ENCODE measurements at regions not wholly inside any gene's neighbourhood (a gene's known extent, or its start where the extent isn't known, plus 50 kb on each side); places are given as distances from the start of the nearest gene placed in this dataset.

DNA sequence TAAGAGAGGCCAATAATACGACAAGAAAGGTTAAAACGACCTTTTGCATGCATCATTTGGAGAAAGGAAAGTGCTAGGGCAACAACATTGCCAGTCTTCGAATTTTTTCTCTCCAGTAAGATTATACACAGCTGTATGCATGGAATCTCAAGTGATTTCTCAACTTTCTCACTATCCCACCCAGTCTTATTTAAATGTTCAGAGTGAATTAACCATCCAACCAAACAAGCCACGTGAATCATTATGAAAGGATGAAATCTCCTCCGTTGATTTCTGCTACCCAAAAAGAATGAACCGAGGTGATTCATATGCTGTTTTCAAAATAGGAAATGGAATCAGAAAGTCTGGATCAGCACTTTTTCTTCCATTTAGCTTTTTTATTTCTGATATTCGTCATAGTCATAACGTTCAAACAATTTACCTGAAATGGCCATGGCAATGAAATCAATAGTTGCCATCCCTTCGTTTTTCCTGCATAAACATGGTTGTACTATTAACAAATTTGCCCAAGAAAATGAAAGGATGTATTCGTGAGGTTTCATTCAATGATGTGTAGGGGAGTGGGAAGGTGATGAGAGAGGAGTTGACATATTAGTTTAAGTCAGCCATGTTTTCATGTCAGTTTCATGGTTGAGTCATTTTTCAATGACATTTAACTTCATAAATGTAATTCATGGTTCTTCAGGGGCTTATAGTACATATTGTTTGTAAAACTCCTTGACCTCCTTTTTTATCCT, 170.9 kb upstream of the WWC1 start:
- no peaks in the 10 kb centered on the region for H3K9me3 ChIP-seq (ENCODE audit: control insufficient read depth in 5 of 5, low read length in 5 of 5)
- H3K4me3 ChIP-seq (ENCODE audit: low read depth in 1 of 5, low read length in 5 of 5) = no peak overlapping the region
- H3K4me1 ChIP-seq (ENCODE audit: control insufficient read depth in 5 of 5, insufficient read depth in 5 of 5, low read length in 5 of 5) = peaks cover 0 to 14% (median 0%) of the 10 kb centered on the region in 5 donors
- H3K27ac ChIP-seq (ENCODE audit: low read depth, low read length) = no peak overlapping the region
- no peaks in the 10 kb centered on the region for H3K36me3 ChIP-seq (ENCODE audit: control insufficient read depth in 5 of 5, insufficient read depth in 5 of 5, low read length in 5 of 5)
- no peaks in the 10 kb centered on the region for H3K27me3 ChIP-seq (ENCODE audit: control insufficient read depth in 5 of 5, insufficient read depth in 4 of 5, low read length in 5 of 5)
- H3K9ac ChIP-seq (ENCODE audit: low read length in 5 of 5) = no peak overlapping the region

DNA sequence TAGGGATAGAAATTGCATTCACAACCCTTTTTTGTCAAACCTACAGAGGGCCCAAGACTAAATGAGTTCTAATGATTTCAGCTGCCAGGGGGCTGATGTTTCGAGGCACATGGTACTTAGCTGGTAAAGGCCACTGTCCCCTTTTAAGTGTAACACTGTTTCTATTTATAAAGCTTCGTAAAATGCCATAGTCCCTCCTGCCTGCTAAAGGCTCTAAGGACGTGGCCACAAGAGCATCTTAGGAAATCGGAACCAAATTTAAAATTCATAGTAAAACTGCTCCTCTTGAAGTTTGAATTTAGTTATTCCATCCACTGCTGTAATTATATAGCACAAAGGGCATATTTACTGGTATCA, 170.3 kb upstream of the WWC1 start:
- Histone ChIP-seq H3K36me3 (ENCODE audit: control insufficient read depth in 5 of 5, insufficient read depth in 5 of 5, low read length in 5 of 5) (no peaks in the 10 kb centered on the region), H3K27ac (ENCODE audit: low read depth, low read length) (no peak overlapping the region), H3K9me3 (ENCODE audit: control insufficient read depth in 5 of 5, low read length in 5 of 5) (no peaks in the 10 kb centered on the region)

DNA sequence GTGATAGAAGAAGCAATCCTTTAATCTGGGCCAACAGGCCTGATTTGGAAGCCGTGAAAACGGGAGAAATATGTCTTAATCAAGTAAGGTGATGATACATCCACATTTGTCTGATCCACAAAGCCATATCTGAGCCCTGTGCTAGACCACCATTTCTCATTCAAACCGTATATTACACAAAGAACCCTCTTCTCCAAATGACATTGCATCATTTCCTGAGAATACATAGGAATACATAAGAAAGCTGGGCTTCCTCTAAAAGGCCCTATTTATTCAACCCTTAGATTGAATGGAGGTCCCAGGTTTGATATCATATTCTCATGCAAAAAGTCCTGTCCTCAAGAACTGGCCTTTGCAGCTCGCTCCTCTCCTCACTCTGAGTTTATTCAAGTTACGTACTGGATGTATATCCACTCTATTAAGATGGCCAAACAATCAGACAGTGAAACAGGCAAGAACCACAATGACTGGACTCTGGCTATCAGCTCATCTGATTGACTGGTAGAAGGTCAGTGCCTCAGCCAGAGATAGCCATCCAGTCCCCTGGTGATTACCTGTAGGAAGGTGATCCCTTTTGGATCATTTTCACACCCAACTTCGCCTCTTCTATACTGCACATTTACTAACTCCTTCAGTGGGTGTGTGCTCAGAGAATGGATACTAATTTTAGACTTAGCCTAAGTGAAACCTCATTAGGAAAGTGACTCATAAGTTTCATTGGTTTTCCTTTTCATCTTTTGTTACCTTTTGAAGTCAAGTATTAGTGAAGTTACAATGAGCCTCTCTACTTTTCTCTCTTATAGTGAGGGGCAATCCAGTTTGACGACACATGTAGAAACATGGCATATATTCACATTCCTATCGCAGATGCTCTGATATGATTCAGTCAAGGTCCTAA, 167.6 kb upstream of the WWC1 start:
- no peaks in the 10 kb centered on the region for H3K36me3 ChIP-seq (ENCODE audit: control insufficient read depth in 5 of 5, insufficient read depth in 5 of 5, low read length in 5 of 5)
- peaks cover 0 to 4% (median 0%) of the 10 kb centered on the region in 5 donors for H3K4me1 ChIP-seq (ENCODE audit: control insufficient read depth in 5 of 5, insufficient read depth in 5 of 5, low read length in 5 of 5)
- no peak overlapping the region for H3K27ac ChIP-seq (ENCODE audit: low read depth, low read length)
- H3K9ac ChIP-seq (ENCODE audit: low read length in 5 of 5) = no peak overlapping the region
- H3K4me3 ChIP-seq (ENCODE audit: low read depth in 1 of 5, low read length in 5 of 5) = no peak overlapping the region
- H3K9me3 ChIP-seq (ENCODE audit: control insufficient read depth in 5 of 5, low read length in 5 of 5) = no peaks in the 10 kb centered on the region
- H3K27me3 ChIP-seq (ENCODE audit: control insufficient read depth in 5 of 5, insufficient read depth in 4 of 5, low read length in 5 of 5) = no peaks in the 10 kb centered on the region

More for the DNA sequence above, 170.3 kb upstream of the WWC1 start:
- no peak overlapping the region for H3K4me3 ChIP-seq (ENCODE audit: low read depth in 1 of 5, low read length in 5 of 5)
- peaks cover 0 to 14% (median 0%) of the 10 kb centered on the region in 5 donors for H3K4me1 ChIP-seq (ENCODE audit: control insufficient read depth in 5 of 5, insufficient read depth in 5 of 5, low read length in 5 of 5)
- H3K9ac ChIP-seq (ENCODE audit: low read length in 5 of 5) = no peak overlapping the region
- H3K27me3 ChIP-seq (ENCODE audit: control insufficient read depth in 5 of 5, insufficient read depth in 4 of 5, low read length in 5 of 5) = no peaks in the 10 kb centered on the region

DNA sequence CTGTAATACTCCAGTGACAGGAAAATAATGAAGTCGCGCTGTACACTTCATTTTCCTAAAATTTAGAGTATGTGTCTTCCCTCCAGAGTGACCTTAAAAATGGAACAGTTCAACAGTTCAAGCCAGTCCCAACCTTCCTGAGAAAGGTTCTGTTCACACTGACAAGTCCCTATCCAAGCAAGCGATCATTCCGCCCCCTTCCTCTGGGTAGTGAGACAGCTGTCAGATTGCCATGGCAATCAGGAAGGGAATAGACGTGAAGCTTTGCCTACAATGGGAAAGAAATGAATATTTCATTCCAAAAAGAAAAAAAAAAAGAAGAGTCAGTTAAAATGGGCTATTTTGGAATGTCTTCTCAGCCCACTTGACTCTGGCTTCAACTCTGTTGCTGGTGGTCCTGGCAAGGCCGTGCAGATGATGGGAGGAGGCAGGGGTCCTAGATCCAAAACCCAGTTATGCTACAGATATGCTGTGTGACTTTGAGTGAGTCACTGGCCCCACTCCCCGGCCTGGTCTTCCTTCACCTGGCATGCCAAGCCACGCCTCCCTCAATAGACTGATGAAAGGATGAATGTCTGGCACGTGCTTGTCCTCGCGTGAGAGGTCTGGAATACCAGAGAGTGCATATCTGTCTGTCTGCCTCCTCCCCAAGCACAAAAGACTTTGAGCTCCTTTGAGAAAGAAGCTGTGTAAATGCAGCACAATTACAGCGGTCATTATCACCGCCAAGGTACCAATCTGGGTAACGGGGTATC, 165.8 kb upstream of the WWC1 start:
- H3K27ac ChIP-seq (ENCODE audit: low read depth, low read length) = no peak overlapping the region
- no peaks in the 10 kb centered on the region for H3K9me3 ChIP-seq (ENCODE audit: control insufficient read depth in 5 of 5, low read length in 5 of 5)
- no peak overlapping the region for H3K4me3 ChIP-seq (ENCODE audit: low read depth in 1 of 5, low read length in 5 of 5)
- no peak overlapping the region for H3K9ac ChIP-seq (ENCODE audit: low read length in 5 of 5)
- no peaks in the 10 kb centered on the region for H3K4me1 ChIP-seq (ENCODE audit: control insufficient read depth in 5 of 5, insufficient read depth in 5 of 5, low read length in 5 of 5)
- H3K27me3 ChIP-seq (ENCODE audit: control insufficient read depth in 5 of 5, insufficient read depth in 4 of 5, low read length in 5 of 5) = no peaks in the 10 kb centered on the region
- no peaks in the 10 kb centered on the region for H3K36me3 ChIP-seq (ENCODE audit: control insufficient read depth in 5 of 5, insufficient read depth in 5 of 5, low read length in 5 of 5)

DNA sequence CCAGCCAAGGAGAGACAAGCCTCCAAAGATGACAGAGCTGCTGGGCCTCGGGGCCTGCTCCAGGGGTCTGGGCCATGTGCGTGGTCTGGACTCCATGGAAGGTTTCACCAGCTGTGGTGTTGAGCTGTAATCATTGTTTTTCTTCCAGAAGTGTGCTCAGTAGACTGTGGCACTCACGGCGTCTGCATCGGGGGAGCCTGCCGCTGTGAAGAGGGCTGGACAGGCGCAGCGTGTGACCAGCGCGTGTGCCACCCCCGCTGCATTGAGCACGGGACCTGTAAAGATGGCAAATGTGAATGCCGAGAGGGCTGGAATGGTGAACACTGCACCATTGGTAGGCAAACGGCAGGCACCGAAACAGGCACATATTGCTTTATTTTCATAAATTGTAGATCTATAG, 164.8 kb upstream of the WWC1 start:
- no peak overlapping the region for H3K27ac ChIP-seq (ENCODE audit: low read depth, low read length)
- H3K27me3 ChIP-seq (ENCODE audit: control insufficient read depth in 5 of 5, insufficient read depth in 4 of 5, low read length in 5 of 5) = no peaks in the 10 kb centered on the region
- no peaks in the 10 kb centered on the region for H3K4me1 ChIP-seq (ENCODE audit: control insufficient read depth in 5 of 5, insufficient read depth in 5 of 5, low read length in 5 of 5)
- no peaks in the 10 kb centered on the region for H3K36me3 ChIP-seq (ENCODE audit: control insufficient read depth in 5 of 5, insufficient read depth in 5 of 5, low read length in 5 of 5)
- no peak overlapping the region for H3K9ac ChIP-seq (ENCODE audit: low read length in 5 of 5)
- H3K4me3 ChIP-seq (ENCODE audit: low read depth in 1 of 5, low read length in 5 of 5) = no peak overlapping the region
- no peaks in the 10 kb centered on the region for H3K9me3 ChIP-seq (ENCODE audit: control insufficient read depth in 5 of 5, low read length in 5 of 5)

DNA sequence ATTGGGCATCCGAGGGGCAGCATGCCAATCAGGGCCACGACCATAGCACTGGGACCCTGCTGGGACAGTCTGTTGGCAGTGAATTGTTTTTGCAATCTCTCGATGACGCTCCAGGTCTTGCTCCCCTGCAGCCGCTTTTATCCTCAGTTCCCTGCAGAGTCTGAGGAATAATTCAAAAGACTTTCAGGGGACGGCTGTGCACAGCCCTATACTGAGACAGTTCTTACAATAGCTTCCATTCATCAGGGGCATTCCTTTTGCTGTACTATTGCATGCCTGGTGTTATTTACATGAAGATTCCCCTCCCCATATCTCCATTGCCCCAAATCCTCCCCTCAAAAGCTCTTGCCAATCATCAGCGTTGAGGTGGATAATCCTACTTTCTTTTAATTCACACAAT, 163.3 kb upstream of the WWC1 start:
- H3K4me3 ChIP-seq (ENCODE audit: low read depth in 1 of 5, low read length in 5 of 5) = no peak overlapping the region
- no peak overlapping the region for H3K27ac ChIP-seq (ENCODE audit: low read depth, low read length)
- no peaks in the 10 kb centered on the region for H3K36me3 ChIP-seq (ENCODE audit: control insufficient read depth in 5 of 5, insufficient read depth in 5 of 5, low read length in 5 of 5)
- no peak overlapping the region for H3K9ac ChIP-seq (ENCODE audit: low read length in 5 of 5)
- H3K9me3 ChIP-seq (ENCODE audit: control insufficient read depth in 5 of 5, low read length in 5 of 5) = no peaks in the 10 kb centered on the region
- H3K4me1 ChIP-seq (ENCODE audit: control insufficient read depth in 5 of 5, insufficient read depth in 5 of 5, low read length in 5 of 5) = no peaks in the 10 kb centered on the region
- no peaks in the 10 kb centered on the region for H3K27me3 ChIP-seq (ENCODE audit: control insufficient read depth in 5 of 5, insufficient read depth in 4 of 5, low read length in 5 of 5)

DNA sequence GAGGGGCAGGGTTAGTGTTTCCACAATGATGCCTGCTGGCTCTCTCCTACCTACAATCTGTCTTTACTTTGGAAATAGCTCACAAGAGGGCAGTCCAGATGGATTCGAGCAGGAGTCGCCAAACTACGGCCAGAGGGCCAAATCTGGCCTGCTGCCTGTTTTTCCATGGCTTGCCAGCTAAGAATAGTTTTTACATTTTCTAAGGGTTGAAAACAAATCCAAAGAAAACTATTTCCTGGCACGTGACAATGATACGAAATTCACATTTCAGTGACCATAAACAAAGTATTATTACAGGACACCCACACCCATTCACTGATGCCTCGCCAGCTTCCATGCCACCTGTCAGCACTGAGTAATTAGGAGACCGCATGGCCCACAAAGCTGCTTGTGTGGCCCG, 162.9 kb upstream of the WWC1 start:
- no peak overlapping the region for H3K4me3 ChIP-seq (ENCODE audit: low read depth in 1 of 5, low read length in 5 of 5)
- H3K36me3 ChIP-seq (ENCODE audit: control insufficient read depth in 5 of 5, insufficient read depth in 5 of 5, low read length in 5 of 5) = no peaks in the 10 kb centered on the region
- H3K4me1 ChIP-seq (ENCODE audit: control insufficient read depth in 5 of 5, insufficient read depth in 5 of 5, low read length in 5 of 5) = no peaks in the 10 kb centered on the region
- no peak overlapping the region for H3K9ac ChIP-seq (ENCODE audit: low read length in 5 of 5)
- H3K27me3 ChIP-seq (ENCODE audit: control insufficient read depth in 5 of 5, insufficient read depth in 4 of 5, low read length in 5 of 5) = no peaks in the 10 kb centered on the region
- H3K9me3 ChIP-seq (ENCODE audit: control insufficient read depth in 5 of 5, low read length in 5 of 5) = no peaks in the 10 kb centered on the region
- H3K27ac ChIP-seq (ENCODE audit: low read depth, low read length) = no peak overlapping the region

DNA sequence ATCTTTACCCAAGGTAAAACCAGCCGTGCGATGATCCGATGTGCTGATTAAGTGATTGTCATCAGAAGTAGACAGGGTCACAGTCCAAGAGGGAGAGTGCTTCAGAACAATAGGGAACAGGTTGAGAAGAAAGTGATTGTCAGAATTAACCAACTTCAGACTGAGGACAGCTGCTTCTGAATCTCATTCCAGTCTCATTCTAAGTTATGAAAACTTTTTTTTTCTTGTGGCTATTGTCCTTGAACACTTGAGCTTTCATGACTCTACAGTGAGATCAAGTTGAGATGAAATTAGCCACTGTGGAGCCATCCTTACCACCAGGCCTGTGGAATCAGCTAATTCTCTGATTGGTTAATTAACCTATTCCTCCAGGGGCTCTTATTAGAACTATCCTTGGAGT, 159.9 kb upstream of the WWC1 start:
- no peak overlapping the region for H3K27ac ChIP-seq (ENCODE audit: low read depth, low read length)
- H3K36me3 ChIP-seq (ENCODE audit: control insufficient read depth in 5 of 5, insufficient read depth in 5 of 5, low read length in 5 of 5) = no peaks in the 10 kb centered on the region
- H3K27me3 ChIP-seq (ENCODE audit: control insufficient read depth in 5 of 5, insufficient read depth in 4 of 5, low read length in 5 of 5) = no peaks in the 10 kb centered on the region
- no peaks in the 10 kb centered on the region for H3K9me3 ChIP-seq (ENCODE audit: control insufficient read depth in 5 of 5, low read length in 5 of 5)
- H3K4me1 ChIP-seq (ENCODE audit: control insufficient read depth in 5 of 5, insufficient read depth in 5 of 5, low read length in 5 of 5) = no peaks in the 10 kb centered on the region
- no peak overlapping the region for H3K9ac ChIP-seq (ENCODE audit: low read length in 5 of 5)
- H3K4me3 ChIP-seq (ENCODE audit: low read depth in 1 of 5, low read length in 5 of 5) = no peak overlapping the region

DNA sequence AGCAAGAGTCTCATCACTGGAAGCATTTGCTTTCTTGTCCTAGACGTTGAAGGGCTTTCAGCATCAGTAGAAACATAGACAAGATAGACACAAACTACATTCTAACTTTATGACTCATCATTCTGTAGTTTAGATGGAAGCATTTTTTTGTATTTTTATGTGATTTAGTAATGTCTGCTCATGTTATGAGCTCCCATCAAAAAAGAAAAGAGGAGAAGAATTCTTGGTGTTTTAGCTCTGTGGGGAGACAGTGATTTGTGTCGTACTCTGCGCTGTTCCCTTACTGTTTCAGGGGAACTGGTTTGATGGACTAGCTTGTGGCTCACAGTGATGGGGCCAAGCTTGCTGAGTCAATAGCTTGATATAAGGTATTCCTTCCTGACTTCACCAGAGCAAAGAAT, 159.2 kb upstream of the WWC1 start:
- H3K4me1 ChIP-seq (ENCODE audit: control insufficient read depth in 5 of 5, insufficient read depth in 5 of 5, low read length in 5 of 5) = no peaks in the 10 kb centered on the region
- H3K4me3 ChIP-seq (ENCODE audit: low read depth in 1 of 5, low read length in 5 of 5) = no peak overlapping the region
- no peaks in the 10 kb centered on the region for H3K9me3 ChIP-seq (ENCODE audit: control insufficient read depth in 5 of 5, low read length in 5 of 5)
- no peaks in the 10 kb centered on the region for H3K27me3 ChIP-seq (ENCODE audit: control insufficient read depth in 5 of 5, insufficient read depth in 4 of 5, low read length in 5 of 5)
- H3K9ac ChIP-seq (ENCODE audit: low read length in 5 of 5) = no peak overlapping the region
- no peaks in the 10 kb centered on the region for H3K36me3 ChIP-seq (ENCODE audit: control insufficient read depth in 5 of 5, insufficient read depth in 5 of 5, low read length in 5 of 5)
- no peak overlapping the region for H3K27ac ChIP-seq (ENCODE audit: low read depth, low read length)

DNA sequence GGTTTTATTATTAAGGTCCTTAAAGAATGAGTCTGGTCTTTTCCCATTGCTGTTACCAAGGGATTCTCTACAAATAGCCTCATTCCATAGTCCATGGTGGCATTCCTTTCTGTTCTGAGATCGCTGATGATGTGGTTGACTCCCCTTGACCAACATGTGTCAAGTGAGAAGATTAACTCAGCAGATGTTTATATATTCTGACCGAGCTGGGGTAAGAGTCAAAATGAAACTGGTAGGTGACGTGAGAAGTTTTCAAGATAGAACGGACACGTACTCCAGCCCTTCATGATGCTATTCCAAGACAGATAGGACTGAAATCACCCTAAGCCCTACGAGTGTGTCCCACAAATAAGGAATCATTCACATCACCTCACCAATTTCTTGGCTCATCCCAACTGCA, 155.5 kb upstream of the WWC1 start:
- Histone ChIP-seq H3K36me3 (ENCODE audit: control insufficient read depth in 5 of 5, insufficient read depth in 5 of 5, low read length in 5 of 5) (no peaks in the 10 kb centered on the region), H3K9me3 (ENCODE audit: control insufficient read depth in 5 of 5, low read length in 5 of 5) (no peaks in the 10 kb centered on the region), H3K4me3 (ENCODE audit: low read depth in 1 of 5, low read length in 5 of 5) (no peak overlapping the region), H3K9ac (ENCODE audit: low read length in 5 of 5) (no peak overlapping the region), H3K4me1 (ENCODE audit: control insufficient read depth in 5 of 5, insufficient read depth in 5 of 5, low read length in 5 of 5) (no peaks in the 10 kb centered on the region), H3K27ac (ENCODE audit: low read depth, low read length) (no peak overlapping the region), H3K27me3 (ENCODE audit: control insufficient read depth in 5 of 5, insufficient read depth in 4 of 5, low read length in 5 of 5) (no peaks in the 10 kb centered on the region)

Data from subcutaneous abdominal adipose tissue (tissue), 5 donors.